HG03159 (cell line): ENCODE measurements at regions not wholly inside any gene's neighbourhood (a gene's known extent, or its start where the extent isn't known, plus 50 kb on each side); places are given as distances from the start of the nearest gene placed in this dataset.

Source experiments
- ATAC-seq: cut with Tn5 transposase; IDR thresholded peaks from one replicate; pipeline ENCODE4 v1.9.1; 2021; ENCODE audit warnings: mild to moderate bottlenecking, moderate library complexity; ENCODE audit not compliant: unreplicated experiment

GRCh38 chr5:155903791-155904190 lies 423.2 kb upstream of the SGCD start:
- ATAC-seq, result no peak

DNA sequence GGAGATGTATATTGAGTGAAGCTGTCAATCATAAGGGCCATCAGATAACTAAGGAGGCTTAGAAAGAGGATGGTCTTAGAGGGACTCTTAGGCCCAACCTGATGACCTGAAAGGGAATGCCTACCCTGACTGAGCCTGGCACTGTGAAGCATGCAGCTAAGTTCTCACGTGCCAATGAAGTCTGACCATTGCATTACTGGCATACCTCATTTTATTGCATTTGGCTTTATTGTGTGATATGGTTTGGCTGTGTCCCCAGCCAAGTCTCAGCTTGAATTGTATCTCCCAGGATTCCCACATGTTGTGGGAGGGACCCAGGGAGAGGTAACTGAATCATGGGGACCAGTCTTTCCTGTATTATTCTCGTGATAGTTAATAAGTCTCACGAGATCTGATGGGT lies 421.6 kb upstream of the SGCD start:
- ATAC-seq, result no peak

GRCh38 chr5:155906046-155906445 lies 420.9 kb upstream of the SGCD start:
- ATAC-seq, result no peak

GRCh38 chr5:155908543-155908942 lies 418.4 kb upstream of the SGCD start:
- ATAC-seq, result no peak

- no peak for ATAC-seq
These were observed 414.7 kb upstream of the SGCD start for GRCh38 chr5:155912291-155912690.

DNA sequence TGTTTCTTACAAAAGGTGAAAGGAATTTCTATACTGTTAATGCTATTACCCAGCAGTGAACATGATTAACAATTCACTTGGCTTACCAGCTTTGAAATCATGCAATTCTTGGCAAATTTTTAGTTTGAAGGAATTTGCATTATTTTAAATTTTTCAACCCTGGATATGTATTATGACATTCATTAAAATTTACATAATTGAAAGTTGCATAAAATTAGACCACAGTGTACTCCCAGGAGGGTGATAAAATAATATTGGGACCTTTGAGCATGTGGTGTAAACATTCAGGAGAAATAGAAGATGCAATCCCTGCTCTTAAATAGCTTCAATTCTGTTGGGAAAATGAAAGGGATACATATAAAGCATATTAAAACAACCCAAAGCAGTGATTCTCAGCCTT lies 412.2 kb upstream of the SGCD start:
- no peak for ATAC-seq

GRCh38 chr5:155915601-155916000 lies 411.4 kb upstream of the SGCD start:
- ATAC-seq, result no peak

GRCh38 chr5:155919126-155919525 lies 407.8 kb upstream of the SGCD start:
- ATAC-seq, result no peak

- no peak for ATAC-seq
These were observed 407.2 kb upstream of the SGCD start for GRCh38 chr5:155919725-155920124.

GRCh38 chr5:155921621-155922020 lies 405.3 kb upstream of the SGCD start:
- ATAC-seq, result no peak

- no peak for ATAC-seq
These were observed 403.2 kb upstream of the SGCD start for GRCh38 chr5:155923784-155924183.

DNA sequence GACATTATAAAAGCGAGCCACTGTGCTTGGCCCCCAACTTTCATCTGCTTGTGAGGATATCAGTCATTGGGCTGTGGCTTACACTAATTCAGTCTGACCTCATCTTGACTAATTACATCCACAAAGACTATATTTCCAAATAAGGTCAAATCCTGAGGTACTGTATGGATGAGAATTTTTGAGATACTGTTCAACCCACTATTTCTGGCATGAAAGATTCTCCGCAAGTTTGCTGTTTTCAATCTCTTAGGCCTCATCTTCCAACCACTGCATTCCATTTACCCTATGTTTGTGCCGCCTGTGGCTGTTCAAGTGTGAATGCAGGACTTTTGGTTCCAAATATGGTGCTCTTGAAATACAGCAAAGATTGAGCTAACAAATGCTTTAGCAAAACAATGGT lies 400.9 kb upstream of the SGCD start:
- no peak for ATAC-seq

- ATAC-seq, result no peak
These were observed 400.2 kb upstream of the SGCD start for GRCh38 chr5:155926766-155927165.

GRCh38 chr5:155929112-155929511 lies 397.9 kb upstream of the SGCD start:
- no peak for ATAC-seq

DNA sequence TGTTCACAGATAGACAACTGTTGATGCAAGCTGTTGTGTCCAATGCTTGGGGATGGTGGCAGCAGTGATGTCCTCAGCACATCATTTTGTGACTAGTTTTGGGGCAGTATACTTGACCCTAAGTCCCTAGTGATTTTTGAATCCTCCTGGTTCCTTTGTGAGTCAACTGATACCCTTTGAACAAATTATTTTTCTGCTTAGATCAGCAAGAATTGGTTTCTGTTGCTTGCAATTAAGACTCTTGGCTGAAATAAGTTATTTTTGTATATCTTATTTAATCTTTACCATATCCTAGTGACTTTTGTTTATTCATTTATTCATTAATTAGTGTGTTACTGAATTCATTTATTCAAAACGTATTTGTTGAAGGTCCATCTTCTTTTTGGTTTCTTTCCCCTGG lies 392.0 kb upstream of the SGCD start:
- no peak for ATAC-seq

- no peak for ATAC-seq
These were observed 391.2 kb upstream of the SGCD start for GRCh38 chr5:155935723-155936122.

DNA sequence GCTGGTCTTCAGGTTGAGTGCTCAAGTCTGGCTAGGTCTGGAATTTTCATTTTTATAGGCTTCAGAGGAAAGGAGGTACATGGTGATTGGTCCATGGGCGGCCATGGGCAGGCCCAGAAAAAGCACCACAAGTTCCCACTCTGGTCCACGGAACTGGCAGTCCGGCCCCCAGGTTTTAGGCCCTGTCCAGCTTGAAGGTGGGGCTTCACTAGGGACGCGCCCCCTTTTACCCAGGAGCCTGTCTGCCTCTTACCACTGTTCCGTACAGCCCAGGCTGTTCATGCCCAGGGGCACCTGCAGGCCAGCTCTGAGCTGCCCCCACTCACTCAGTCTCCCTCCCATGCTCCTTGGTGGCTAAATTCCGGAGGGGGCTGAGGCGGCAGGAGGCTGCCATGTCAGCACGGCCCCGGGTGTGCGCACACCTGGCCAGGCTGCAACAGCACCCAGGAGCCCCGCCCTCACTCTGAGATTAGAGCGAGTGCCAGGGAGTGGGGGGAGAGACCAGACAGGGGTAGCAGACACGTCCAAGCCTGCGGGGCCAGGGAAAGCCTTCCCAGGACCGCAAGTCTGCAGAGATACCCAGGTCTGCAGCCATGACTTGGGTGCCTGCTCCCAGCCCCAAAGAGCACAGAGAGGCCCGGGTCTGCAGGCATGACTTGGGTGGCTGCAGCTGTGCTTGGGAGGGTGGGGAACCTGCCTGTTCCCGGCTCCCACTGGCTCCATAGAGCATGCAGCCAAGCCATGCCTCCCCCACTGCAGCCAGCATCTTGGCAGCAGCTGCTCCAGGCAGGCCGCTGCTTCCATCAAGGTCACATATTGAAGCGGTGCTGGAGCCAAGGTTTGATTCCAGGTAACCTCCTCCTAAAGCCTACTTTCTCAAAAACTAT lies 390.2 kb upstream of the SGCD start:
- ATAC-seq, result no peak

- ATAC-seq, result no peak
These were observed 388.9 kb upstream of the SGCD start for GRCh38 chr5:155938051-155938450.

DNA sequence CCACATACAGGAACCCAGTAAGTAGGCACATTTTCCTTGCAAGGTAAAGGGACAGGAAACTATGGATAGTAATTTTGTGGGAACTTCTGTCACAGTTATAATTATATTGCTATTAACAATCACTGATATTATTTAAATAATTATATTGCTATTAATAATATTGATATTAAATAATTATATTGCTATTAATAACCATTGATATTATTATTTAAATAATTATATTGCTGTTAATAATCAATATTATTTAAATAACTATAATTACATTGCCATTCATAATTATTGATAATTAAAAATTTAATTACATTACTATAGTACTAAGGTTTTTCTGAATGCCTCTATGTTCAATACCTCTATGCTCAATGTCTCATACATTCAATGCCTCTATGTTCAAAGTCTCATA lies 385.6 kb upstream of the SGCD start:
- ATAC-seq, result no peak

- peak; percentile 95 for ATAC-seq
These were observed 383.2 kb upstream of the SGCD start for GRCh38 chr5:155943516-155944407.

DNA sequence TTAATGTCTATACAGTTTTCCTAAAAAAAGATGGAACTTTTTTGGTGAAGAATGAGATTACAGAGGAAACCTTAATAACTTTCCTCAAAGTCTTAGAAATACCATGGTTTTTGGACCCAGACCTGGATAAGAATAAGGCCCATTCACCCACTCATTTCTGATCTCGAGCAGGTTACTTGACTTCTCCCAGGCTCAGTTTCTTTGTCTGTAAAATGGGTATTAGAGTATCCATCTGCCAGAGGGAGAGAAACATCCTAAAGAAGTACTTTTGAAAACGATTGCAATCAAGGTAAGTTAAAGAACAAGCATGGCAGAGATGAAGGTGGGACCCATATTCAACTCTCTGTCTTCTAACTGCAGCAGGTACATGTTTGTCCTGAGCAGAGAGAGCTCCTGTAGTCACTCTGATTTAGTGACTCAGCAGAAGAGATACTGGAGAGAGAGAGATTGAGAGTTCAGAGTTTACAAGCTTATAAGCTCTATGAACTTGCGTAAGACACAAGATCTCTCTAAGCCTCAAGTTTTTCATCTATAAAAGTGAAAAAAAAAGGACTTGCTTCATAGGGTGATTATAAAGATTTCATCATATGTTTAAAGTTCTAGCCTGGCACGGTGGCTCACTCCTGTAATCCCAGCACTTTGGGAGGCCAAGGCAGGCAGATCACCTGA lies 379.4 kb upstream of the SGCD start:
- no peak for ATAC-seq
